ENCODE measurements at regions not wholly inside any gene's neighbourhood (a gene's known extent, or its start where the extent isn't known, plus 50 kb on each side); places are given as distances from the start of the nearest gene placed in this dataset.
"Not testable (repeated sequence)": the region's sequence is repeated elsewhere in the genome, so short reads cannot be mapped to it uniquely, and the experiment has no call there.

DNA sequence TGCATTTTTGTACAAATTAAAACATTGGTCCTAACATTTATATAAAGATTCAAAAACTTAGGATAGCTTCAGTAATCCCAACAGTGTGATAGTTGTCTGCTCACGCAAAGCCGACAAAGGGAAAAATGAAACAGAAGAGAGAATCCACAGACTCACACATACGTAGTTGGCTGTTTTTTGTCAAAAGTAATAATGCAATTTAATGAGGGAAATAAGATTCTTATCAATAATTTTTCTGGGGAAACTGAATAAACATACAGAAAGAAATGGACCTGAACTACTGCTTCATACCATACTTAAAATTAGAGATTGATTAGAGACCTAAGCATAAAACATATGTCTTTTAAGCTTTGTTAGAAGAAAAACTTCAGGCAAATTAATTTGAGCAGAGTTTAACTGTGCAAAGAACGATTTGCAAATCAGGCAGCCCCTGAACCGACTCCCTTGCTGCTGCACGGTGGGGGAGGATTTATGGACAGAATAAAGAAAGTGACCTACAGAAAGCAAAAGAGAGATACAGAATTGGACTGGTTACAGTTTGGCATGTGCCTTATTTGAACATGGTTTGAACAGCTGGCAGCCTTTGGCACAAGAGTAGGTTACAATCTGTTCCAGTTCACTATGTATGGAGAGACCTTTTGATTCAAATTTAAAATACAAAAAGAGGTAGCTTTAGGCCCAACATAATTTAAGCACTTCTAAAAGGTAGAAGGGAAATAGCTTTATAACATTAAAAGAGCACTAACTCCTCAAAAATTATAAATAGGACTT is 64.9 kb upstream of the CTSV start:
- not testable (repeated sequence) for DNase-seq (ENCODE audit: low spot score)

DNA sequence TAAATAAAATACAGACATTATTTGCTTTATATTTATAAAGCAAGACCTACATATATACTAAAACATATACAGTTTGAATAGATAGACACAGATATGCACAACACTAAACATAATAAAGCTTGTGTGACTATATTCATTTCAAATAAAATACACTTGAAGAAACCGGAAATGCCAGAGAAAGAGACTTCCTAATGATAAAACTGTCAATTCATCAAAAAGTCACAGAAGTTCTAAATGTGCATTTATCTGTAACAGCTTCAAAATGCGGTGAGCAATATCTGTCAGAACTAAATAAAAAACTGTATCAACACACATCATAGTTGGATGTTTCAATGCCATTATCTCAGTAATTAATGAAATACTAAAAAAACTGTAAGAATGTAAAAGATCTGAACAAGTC is 60.6 kb upstream of the CTSV start:
- DNase-seq (ENCODE audit: low spot score), result not testable (repeated sequence)

DNA sequence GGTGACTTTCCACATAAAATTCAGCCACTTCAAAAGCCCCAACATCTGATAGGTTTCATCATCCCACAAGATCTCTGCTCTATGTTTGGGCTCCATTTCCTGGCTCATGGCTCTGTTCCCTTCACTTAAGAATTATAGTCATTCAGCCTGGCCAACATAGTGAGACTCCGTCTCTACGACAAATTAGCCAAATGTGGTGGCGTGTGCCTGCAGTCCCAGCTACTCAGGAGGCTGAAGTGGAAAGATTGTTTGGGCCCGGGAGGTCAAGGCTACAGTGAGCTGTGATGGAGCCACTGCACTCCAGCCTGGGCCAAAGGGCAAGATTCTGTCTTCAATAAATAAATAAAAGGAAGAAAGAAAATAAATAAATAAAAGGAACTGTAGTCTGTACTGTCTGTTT is 57.9 kb upstream of the CTSV start:
- DNase-seq (ENCODE audit: low spot score), result no peak

DNA sequence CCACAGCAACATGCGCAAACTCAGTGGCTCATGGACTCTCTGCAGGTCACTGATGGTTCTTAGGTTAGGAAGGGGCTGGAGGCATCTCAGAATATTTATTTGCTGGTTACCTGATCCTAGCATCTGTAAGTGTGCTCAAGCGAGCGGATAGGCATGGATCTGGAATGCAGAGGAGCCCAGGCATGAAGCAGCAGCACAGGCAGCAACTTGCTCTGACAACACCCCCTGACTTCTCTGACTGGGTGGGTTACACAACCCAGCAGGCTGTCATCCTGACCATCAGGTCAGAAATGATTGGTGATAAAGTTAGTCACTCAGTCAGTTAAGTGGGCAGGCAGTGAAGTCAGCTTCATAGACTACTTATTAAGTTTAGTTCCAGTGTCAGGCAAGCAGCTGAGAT is 50.4 kb upstream of the CTSV start:
- DNase-seq (ENCODE audit: low spot score), result not testable (repeated sequence)

Data from CD4-positive, alpha-beta T cell treated with Interleukin-6 at 100 ng/mL for 8 hours (primary cell).